ENCODE measurements at regions not wholly inside any gene's neighbourhood (a gene's known extent, or its start where the extent isn't known, plus 50 kb on each side); places are given as distances from the start of the nearest gene placed in this dataset.
"Not testable (repeated sequence)": the region's sequence is repeated elsewhere in the genome, so short reads cannot be mapped to it uniquely, and the experiment has no call there.

- DNase-seq = no peak
Observed at GRCh38 chr13:54165581-54166215, 1137.1 kb downstream of the OLFM4 start.

- DNase-seq = no peak
Observed at GRCh38 chr13:54173996-54174395, 1145.4 kb downstream of the OLFM4 start.

GRCh38 chr13:54175466-54175865 is 1146.9 kb downstream of the OLFM4 start:
- no peak for DNase-seq

GRCh38 chr13:54177466-54177865 is 1148.9 kb downstream of the OLFM4 start:
- DNase-seq = no peak

- DNase-seq = no peak
Observed at GRCh38 chr13:54183166-54183565, 1154.6 kb downstream of the OLFM4 start.

- DNase-seq = no peak
Observed at GRCh38 chr13:54183728-54184127, 1155.1 kb downstream of the OLFM4 start.

- no peak for DNase-seq
Observed at GRCh38 chr13:54184576-54184975, 1156.0 kb downstream of the OLFM4 start.

GRCh38 chr13:54185101-54185500 is 1156.5 kb downstream of the OLFM4 start:
- DNase-seq = no peak

GRCh38 chr13:54185785-54186184 is 1157.2 kb downstream of the OLFM4 start:
- no peak for DNase-seq

GRCh38 chr13:54187461-54187860 is 1158.8 kb downstream of the OLFM4 start:
- DNase-seq = no peak

GRCh38 chr13:54194233-54195024 is 1165.8 kb downstream of the OLFM4 start:
- no peak for DNase-seq

GRCh38 chr13:54196684-54197083 is 1168.1 kb downstream of the OLFM4 start:
- DNase-seq = no peak

GRCh38 chr13:54198911-54199310 is 1170.3 kb downstream of the OLFM4 start:
- no peak for DNase-seq

- DNase-seq = no peak
Observed at GRCh38 chr13:54206626-54207025, 1178.0 kb downstream of the OLFM4 start.

GRCh38 chr13:54210397-54211049 is 1181.9 kb downstream of the OLFM4 start:
- DNase-seq = no peak

- DNase-seq = no peak
Observed at GRCh38 chr13:54216221-54216620, 1187.6 kb downstream of the OLFM4 start.

GRCh38 chr13:54226876-54227275 is 1198.3 kb downstream of the OLFM4 start:
- no peak for DNase-seq

GRCh38 chr13:54232700-54233099 is 1204.1 kb downstream of the OLFM4 start:
- DNase-seq = no peak

GRCh38 chr13:54234607-54235006 is 1206.0 kb downstream of the OLFM4 start:
- DNase-seq = no peak

- no peak for DNase-seq
Observed at GRCh38 chr13:54241719-54242118, 1213.1 kb downstream of the OLFM4 start.

- DNase-seq = no peak
Observed at GRCh38 chr13:54248306-54248705, 1219.7 kb downstream of the OLFM4 start.

GRCh38 chr13:54261856-54262255 is 1233.2 kb downstream of the OLFM4 start:
- no peak for DNase-seq

GRCh38 chr13:54263868-54264267 is 1235.3 kb downstream of the OLFM4 start:
- no peak for DNase-seq

GRCh38 chr13:54267253-54267668 is 1238.6 kb downstream of the OLFM4 start:
- DNase-seq = not testable (repeated sequence)

Measured in T-helper 1 cell (primary cell).